Effector memory CD8-positive, alpha-beta T cell (primary cell): ENCODE measurements at regions not wholly inside any gene's neighbourhood (a gene's known extent, or its start where the extent isn't known, plus 50 kb on each side); places are given as distances from the start of the nearest gene placed in this dataset.
A peak's percentile ranks its signal among the peaks of the same experiment; 100 is the strongest.

ENCODE experiments used
- ATAC-seq: fragments of 150-1000 bp; cut with Tn5 transposase; replicated peaks from 2 replicates; pipeline ENCODE4 v1.10.0; 2021; ENCODE audit warnings: mild to moderate bottlenecking, moderate library complexity
- DNase-seq, 3 experiments: peaks; one replicate each; pipeline ENCODE4 v3.0.0; 2021
- H3K27ac Mint-ChIP-seq, 2 donors: one replicate each; pipeline ENCODE4 v1.8.0; 2022; ENCODE audit warnings: mild to moderate bottlenecking in 2 of 2, mixed read lengths in 2 of 2, moderate library complexity in 2 of 2
- H3K27me3 Mint-ChIP-seq, 2 donors: one replicate each; pipeline ENCODE4 v1.8.0; 2022; ENCODE audit warnings: mixed read lengths in 2 of 2
- H3K36me3 Mint-ChIP-seq: one replicate; pipeline ENCODE4 v1.8.0; 2022; ENCODE audit warnings: mild to moderate bottlenecking, moderate library complexity, mixed read lengths; ENCODE audit not compliant: insufficient read depth
- H3K4me1 Mint-ChIP-seq, 2 donors: one replicate each; pipeline ENCODE4 v1.8.0; 2022; ENCODE audit warnings: low read depth in 2 of 2, mixed read lengths in 2 of 2
- H3K4me3 Mint-ChIP-seq, 2 donors: one replicate each; pipeline ENCODE4 v1.8.0; 2022; ENCODE audit warnings: mild to moderate bottlenecking in 2 of 2, mixed read lengths in 2 of 2, moderate library complexity in 2 of 2
- H3K9me3 Mint-ChIP-seq, 2 donors: one replicate each; pipeline ENCODE4 v1.8.0; 2022; ENCODE audit warnings: mixed read lengths in 2 of 2

DNA sequence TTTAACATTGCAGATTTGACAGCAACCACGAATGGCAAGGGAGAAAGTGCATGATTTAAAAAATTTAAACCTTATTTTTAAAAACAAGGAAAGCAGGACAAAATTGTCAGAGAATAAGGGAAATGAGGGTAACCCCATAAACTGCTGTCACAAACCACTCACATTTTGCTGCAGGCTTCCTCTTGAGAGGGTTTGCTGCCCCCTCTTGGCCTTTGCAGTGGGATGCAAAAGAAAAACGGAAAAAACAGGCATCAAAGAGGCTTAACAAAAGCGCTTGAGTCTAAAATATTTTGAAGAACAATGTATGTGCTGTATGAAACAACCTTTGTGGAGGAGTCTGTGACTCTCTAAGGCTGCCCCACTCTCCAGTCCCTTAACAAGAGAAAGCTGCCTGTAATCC is 91.6 kb downstream of the TMX3 start:
- DNase-seq, result peak in 1 of 3 experiments; percentile 11
- no peak overlapping the region for H3K27ac Mint-ChIP-seq
- no peaks in the 10 kb centered on the region for H3K36me3 Mint-ChIP-seq
- no peaks in the 10 kb centered on the region for H3K27me3 Mint-ChIP-seq
- ATAC-seq, result no peak
- H3K4me1 Mint-ChIP-seq, result no peaks in the 10 kb centered on the region
- H3K4me3 Mint-ChIP-seq, result no peak overlapping the region
- no peaks in the 10 kb centered on the region for H3K9me3 Mint-ChIP-seq

DNA sequence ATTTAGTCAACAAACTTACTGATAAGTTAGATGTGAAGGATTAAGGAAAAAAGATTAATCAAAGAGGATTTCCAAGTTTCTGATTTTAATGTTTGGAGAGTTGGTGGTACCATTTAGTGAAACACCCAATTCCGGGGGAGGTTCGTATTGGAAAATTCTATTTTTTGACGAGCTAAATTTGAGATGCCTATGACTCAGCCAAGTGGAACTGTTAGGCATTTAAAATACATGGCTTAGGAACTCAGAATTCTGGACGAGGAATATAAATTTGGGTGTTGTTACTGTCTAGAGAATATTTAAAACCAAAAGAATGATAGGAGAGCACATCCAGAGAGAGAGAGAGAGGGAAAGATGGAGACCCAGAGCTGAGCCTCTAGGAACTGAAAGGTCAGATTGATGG is 103.6 kb downstream of the TMX3 start:
- Mint-ChIP-seq H3K9me3 (peaks cover 0 to 3% of the 10 kb centered on the region in 2 donors), H3K4me3 (no peak overlapping the region), H3K27ac (no peak overlapping the region), H3K36me3 (no peaks in the 10 kb centered on the region), H3K27me3 (peaks cover 8 to 9% of the 10 kb centered on the region in 2 donors), H3K4me1 (no peaks in the 10 kb centered on the region)
- DNase-seq (no peak), ATAC-seq (no peak)

DNA sequence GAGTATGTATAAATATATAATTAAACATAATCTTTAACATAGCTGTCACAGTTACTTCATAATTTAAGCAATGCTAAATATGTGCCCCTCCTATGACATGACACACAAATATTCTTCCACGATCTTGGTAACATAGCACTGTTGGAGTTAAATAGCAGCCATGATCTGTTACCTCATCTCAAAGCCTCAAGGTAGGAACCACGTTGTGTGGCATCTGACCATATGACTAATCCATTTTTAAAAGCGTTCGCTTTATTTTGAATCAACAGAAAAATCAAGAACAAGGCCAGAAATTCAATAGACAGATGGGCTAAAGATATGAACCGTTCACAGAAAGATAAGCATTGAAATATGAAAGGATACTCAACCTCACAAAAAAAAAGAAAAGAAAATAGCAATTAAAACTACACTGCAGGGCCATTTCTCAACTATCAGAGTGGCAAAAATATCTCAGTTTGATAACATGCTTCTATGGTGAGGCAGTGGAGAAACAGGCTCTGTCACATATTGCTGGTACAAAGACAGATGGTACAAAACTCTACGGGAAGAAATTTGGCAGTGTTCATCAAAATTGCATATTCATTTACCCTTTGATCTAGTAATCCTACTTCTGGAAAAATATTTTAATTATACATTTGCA is 105.9 kb downstream of the TMX3 start:
- Mint-ChIP-seq H3K27me3 (peaks cover 8 to 9% of the 10 kb centered on the region in 2 donors), H3K4me3 (no peak overlapping the region), H3K4me1 (no peaks in the 10 kb centered on the region), H3K27ac (no peak overlapping the region), H3K36me3 (no peaks in the 10 kb centered on the region), H3K9me3 (peaks cover 0 to 3% of the 10 kb centered on the region in 2 donors)
- ATAC-seq, result no peak
- DNase-seq, result no peak

DNA sequence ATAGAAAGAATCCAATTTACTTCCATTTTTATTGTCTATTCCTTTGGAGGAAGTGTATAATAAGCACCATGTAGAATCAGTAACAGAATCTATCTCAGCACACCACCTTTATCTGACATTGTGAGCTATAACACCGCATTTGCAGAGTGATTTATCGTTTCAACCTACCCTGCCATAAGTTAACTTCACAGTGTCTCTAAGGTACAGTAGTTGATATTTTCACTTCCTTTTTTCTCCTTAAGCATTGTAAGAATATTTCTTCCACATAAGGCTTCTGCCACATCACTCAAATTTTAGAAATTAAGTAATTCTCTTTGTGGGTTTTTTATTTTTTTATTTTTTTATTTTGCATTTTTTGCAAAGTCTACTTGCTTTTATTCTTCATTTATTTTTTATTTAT is 107.1 kb downstream of the TMX3 start:
- Mint-ChIP-seq H3K27ac (no peak overlapping the region), H3K36me3 (no peaks in the 10 kb centered on the region), H3K27me3 (peaks cover 8 to 9% of the 10 kb centered on the region in 2 donors), H3K4me1 (no peaks in the 10 kb centered on the region), H3K9me3 (peaks cover 0 to 3% of the 10 kb centered on the region in 2 donors), H3K4me3 (no peak overlapping the region)
- no peak for ATAC-seq
- DNase-seq, result no peak

DNA sequence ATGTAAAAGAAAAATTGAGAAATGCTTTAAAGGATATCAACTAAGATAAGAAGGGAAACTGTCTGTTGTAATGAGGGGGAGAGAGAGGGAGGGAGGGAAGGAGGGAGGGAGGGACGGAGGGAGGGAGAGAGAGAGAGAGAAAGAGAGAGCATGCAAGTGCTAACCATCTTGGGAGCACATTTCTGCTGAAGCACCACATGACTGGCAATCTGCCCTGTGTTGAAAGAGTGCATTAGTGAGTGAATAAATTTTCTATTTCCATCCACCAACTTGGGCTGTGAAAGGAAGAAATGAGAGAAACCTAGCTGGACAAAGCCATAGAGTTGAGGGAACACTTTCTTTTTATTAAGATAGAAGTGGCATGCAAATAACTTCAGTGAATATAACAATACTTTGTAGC is 110.7 kb downstream of the TMX3 start:
- Mint-ChIP-seq H3K27ac (no peak overlapping the region), H3K4me3 (no peak overlapping the region), H3K36me3 (no peaks in the 10 kb centered on the region), H3K9me3 (no peaks in the 10 kb centered on the region), H3K4me1 (no peaks in the 10 kb centered on the region), H3K27me3 (no peaks in the 10 kb centered on the region)
- DNase-seq, result no peak
- no peak for ATAC-seq

DNA sequence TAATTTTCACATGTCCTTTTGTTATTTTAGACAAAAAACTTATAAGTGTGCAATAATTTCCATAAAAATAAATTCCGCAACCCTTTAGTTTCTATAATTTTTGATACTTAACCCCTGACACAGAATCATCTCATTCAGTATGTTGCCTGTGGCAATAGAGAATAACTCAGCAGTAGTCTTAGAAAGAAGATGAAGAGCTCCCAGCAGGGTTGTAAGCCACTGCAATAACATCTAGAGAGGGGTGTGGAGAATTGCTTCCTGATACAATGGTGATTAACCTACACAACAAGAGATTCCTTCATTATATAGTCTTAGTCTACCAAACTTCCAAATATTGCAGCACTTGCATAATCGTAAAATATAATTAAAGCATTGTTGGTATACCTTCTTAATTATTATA is 118.9 kb downstream of the TMX3 start:
- Mint-ChIP-seq H3K27me3 (peaks cover 0 to 6% of the 10 kb centered on the region in 2 donors), H3K4me1 (no peaks in the 10 kb centered on the region), H3K27ac (no peak overlapping the region), H3K9me3 (no peaks in the 10 kb centered on the region), H3K4me3 (no peak overlapping the region), H3K36me3 (no peaks in the 10 kb centered on the region)
- DNase-seq (no peak), ATAC-seq (no peak)

DNA sequence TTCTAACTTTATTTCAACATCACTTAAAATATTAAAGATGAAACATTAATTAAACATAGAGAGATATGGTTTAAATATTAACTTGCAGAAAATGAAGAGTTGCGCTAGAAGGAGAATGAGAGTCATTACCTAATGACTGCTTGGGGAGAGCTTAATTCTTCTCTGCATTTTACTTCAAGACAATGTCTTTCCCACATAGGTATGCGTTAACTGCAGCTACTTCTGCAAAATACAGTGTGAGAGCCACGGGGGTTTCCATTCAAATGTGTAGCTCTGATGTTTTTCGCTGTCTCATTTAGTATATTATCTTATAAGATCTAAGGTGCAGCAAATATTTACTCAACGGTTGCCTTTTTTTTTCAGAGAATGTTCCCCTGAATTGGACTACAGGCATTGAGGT is 126.7 kb downstream of the TMX3 start:
- no peak overlapping the region for H3K4me3 Mint-ChIP-seq
- no peaks in the 10 kb centered on the region for H3K9me3 Mint-ChIP-seq
- H3K27ac Mint-ChIP-seq, result no peak overlapping the region
- DNase-seq, result no peak
- ATAC-seq, result no peak
- peaks cover 0 to 6% of the 10 kb centered on the region in 2 donors for H3K27me3 Mint-ChIP-seq
- H3K4me1 Mint-ChIP-seq, result no peaks in the 10 kb centered on the region
- no peaks in the 10 kb centered on the region for H3K36me3 Mint-ChIP-seq

DNA sequence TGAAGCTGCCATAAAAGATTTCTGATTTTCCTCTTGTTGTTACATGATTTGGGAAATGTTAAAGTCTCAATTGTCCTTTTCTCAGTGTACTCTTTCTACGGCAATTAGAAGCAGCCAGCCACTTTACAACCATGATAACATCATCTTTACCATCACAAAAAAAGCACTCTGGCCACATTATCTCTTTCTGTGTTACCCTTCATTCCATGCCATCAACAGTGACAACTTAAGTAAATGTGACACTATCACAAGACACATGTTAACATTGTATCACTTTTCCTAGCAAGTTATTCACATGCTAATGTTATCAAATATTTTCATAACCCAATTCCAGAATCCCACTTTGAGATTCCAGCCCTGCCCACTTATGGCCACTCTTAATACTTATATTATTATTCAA is 131.2 kb downstream of the TMX3 start:
- peaks cover 0 to 2% of the 10 kb centered on the region in 2 donors for H3K9me3 Mint-ChIP-seq
- ATAC-seq (no peak), DNase-seq (no peak)
- H3K27me3 Mint-ChIP-seq, result no peaks in the 10 kb centered on the region
- no peak overlapping the region for H3K27ac Mint-ChIP-seq
- no peak overlapping the region for H3K4me3 Mint-ChIP-seq
- no peaks in the 10 kb centered on the region for H3K4me1 Mint-ChIP-seq
- H3K36me3 Mint-ChIP-seq, result no peaks in the 10 kb centered on the region

DNA sequence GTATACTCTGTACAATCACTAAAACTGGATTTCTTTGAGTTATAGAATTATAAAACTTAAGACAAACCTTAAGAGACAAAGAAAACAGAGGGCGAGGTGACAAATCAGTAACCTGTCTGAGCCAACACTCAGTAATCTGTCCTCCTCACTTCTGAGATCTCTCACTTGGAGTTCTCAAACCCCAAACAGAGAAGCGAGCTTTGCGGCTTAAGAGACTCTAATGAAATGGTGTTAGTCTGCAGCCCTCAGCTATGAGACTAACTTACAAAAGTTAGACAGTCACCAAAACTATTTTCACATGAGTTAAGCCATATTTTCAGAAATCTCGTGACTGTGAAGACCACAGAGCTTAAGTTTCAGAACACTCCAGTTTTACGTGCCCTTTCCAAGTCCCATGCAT is 140.6 kb downstream of the TMX3 start:
- Mint-ChIP-seq H3K27me3 (no peaks in the 10 kb centered on the region), H3K4me1 (no peaks in the 10 kb centered on the region), H3K9me3 (no peaks in the 10 kb centered on the region), H3K27ac (no peak overlapping the region), H3K4me3 (no peak overlapping the region), H3K36me3 (no peaks in the 10 kb centered on the region)
- ATAC-seq (no peak), DNase-seq (no peak)

DNA sequence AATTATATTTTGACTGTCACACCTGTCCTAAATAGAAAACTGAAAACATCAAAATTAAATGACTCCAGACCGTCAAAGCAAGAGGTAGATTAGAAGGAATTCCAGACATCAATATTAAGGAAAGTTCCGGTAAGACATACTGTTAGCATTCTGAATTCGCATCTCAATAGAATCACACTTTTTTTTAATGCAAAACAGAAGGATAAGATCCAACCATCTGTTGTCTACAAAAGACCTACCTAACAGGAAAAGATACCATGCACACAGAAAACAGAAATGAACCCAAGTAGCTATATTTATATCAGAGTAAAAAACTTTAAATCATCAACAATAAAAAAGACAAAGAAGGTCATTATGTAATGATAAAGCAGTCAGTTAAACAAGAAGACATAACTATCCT is 145.0 kb downstream of the TMX3 start:
- DNase-seq, result no peak
- Mint-ChIP-seq H3K27me3 (no peaks in the 10 kb centered on the region), H3K4me1 (no peaks in the 10 kb centered on the region), H3K27ac (no peak overlapping the region), H3K36me3 (no peaks in the 10 kb centered on the region), H3K4me3 (no peak overlapping the region), H3K9me3 (no peaks in the 10 kb centered on the region)
- ATAC-seq, result no peak

DNA sequence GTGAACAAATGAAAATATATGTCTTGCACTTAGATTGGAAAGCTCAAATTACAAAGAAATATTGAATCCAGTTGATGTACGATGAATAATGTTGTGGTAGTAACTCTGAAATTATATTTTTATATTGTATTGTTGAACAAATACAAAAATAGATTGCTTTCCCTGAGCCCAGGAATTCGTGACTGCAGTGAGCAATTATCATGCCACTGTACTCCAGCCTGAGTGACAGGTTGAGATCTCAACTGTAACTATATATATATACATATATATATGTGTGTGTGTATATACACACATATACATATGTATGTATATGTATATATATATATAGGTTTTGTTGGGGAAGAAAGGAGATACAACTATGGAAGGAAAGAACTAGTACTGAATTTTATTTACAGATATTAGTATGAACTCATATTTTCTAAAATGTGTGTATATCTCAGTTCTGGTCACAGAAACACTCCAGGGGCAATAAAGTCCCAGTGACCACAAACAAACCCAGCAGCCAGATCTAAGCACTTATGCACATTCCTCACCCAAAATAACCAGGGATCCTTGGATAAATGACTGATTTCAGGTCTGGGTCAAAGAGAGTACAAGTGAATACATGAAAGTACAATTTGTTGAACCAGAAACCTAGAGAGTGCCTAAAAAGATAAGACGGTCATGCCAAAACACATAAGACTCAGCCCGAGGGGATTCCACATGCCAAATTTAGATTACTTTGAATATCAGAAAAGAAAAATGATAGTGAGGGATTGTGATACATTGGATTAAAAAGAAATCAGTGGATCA is 146.3 kb downstream of the TMX3 start:
- no peaks in the 10 kb centered on the region for H3K27me3 Mint-ChIP-seq
- no peaks in the 10 kb centered on the region for H3K4me1 Mint-ChIP-seq
- DNase-seq, result no peak
- H3K9me3 Mint-ChIP-seq, result peaks cover 0 to 2% of the 10 kb centered on the region in 2 donors
- H3K4me3 Mint-ChIP-seq, result no peak overlapping the region
- no peak overlapping the region for H3K27ac Mint-ChIP-seq
- H3K36me3 Mint-ChIP-seq, result no peaks in the 10 kb centered on the region
- ATAC-seq, result no peak

DNA sequence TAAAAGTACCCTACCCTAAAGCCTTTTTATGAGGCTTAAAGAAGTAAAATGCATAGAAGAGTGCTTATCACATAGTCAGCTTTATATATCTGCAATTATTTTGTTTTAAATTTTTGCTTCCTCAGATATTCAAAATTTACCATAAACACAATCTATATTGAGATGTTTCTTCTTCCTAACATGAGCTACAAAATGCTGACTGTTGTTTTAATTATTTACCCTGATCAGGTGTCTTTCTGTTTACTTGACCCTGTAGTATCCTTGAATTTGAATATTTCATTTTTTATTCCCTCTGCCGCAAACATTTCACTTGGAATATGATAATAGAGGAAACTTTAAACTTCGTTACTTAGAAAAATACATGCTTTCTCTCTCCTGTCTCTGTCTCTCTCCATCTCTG is 147.9 kb downstream of the TMX3 start:
- Mint-ChIP-seq H3K9me3 (peaks cover 0 to 2% of the 10 kb centered on the region in 2 donors), H3K36me3 (no peaks in the 10 kb centered on the region), H3K4me1 (no peaks in the 10 kb centered on the region), H3K4me3 (no peak overlapping the region), H3K27me3 (no peaks in the 10 kb centered on the region), H3K27ac (no peak overlapping the region)
- DNase-seq, result no peak
- ATAC-seq, result no peak

DNA sequence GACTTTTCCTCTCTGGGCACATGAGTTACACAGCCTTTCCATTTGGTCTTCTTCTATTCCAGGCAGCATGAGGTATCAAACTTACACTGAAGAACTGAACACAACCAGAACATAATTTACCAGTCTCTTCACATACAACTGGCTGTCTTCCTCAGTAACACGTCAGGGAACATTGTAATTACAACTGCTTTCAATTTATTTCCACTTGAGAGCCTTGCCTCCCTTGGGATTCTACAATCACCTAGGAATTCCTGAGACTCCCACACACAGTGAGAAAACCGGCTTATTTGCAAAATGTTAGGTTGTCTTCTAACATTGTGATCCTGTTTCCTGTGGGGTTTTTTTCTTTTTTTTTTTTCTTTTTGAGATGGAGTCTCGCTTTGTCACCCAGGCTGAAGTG is 149.9 kb downstream of the TMX3 start:
- no peak overlapping the region for H3K4me3 Mint-ChIP-seq
- ATAC-seq (no peak), DNase-seq (no peak)
- no peaks in the 10 kb centered on the region for H3K36me3 Mint-ChIP-seq
- no peak overlapping the region for H3K27ac Mint-ChIP-seq
- no peaks in the 10 kb centered on the region for H3K27me3 Mint-ChIP-seq
- no peaks in the 10 kb centered on the region for H3K4me1 Mint-ChIP-seq
- peaks cover 0 to 2% of the 10 kb centered on the region in 2 donors for H3K9me3 Mint-ChIP-seq

DNA sequence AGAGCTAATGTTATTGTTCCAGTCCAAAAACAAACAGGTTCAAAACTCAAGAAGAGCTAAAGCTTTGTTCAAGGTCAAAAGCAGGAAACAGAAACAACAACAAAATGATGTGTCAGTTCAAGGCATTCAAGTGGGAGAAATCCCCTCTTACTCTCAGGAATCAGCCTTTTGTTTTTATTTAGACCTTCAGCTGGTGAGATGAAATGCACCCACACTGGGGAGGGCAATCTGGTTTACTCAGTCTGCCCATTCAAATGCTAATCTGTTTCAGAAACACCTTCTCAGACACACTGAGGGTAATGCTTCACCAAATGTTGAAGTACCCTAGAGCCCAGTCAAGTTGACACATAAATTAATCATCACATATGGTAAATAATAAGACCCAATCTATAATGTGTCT is 150.6 kb downstream of the TMX3 start:
- Mint-ChIP-seq H3K27ac (no peak overlapping the region), H3K27me3 (no peaks in the 10 kb centered on the region), H3K4me1 (no peaks in the 10 kb centered on the region), H3K4me3 (no peak overlapping the region), H3K36me3 (no peaks in the 10 kb centered on the region), H3K9me3 (peaks cover 0 to 3% of the 10 kb centered on the region in 2 donors)
- DNase-seq, result no peak
- no peak for ATAC-seq
